Fibroblast of pulmonary artery (primary cell): ENCODE measurements at regions not wholly inside any gene's neighbourhood (a gene's known extent, or its start where the extent isn't known, plus 50 kb on each side); places are given as distances from the start of the nearest gene placed in this dataset.

Experiments
- DNase-seq: peaks from one replicate; pipeline ENCODE4 v3.0.0-alpha.2; 2010; ENCODE audit warnings: low read depth
- H3K4me3 ChIP-seq: replicated peaks from 2 replicates; pipeline ENCODE4 v1.5.1; 2011; ENCODE audit warnings: low read depth, mild to moderate bottlenecking, control low read depth, low read length, moderate library complexity
- TF ChIP-seq, protein P1 (sequence below): IDR thresholded peaks from 2 replicates; pipeline ENCODE4 v1.5.1; 2011; ENCODE audit warnings: mild to moderate bottlenecking, control low read depth, low read length, inconsistent platforms; ENCODE audit errors: missing control alignments

DNA sequence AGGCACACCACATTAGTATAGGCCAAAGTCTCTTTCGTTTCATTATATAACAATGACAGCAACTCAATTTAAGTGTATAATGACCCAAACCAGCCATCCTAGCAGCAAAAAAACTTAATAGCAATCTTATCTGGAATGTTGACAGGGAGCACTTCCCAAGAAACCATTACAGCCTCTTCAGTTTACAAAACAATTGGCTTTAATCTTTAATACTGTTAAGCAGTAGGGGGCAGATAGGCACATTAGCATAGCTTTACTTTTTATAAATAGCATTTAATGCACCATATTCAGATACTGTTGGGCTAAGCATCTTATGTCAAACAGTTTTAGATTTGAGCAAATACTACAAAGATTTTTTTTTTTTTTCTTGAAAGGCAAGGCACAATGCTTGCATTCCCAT lies 193.3 kb upstream of the MAP3K7 start:
- TF ChIP-seq, protein P1, sequence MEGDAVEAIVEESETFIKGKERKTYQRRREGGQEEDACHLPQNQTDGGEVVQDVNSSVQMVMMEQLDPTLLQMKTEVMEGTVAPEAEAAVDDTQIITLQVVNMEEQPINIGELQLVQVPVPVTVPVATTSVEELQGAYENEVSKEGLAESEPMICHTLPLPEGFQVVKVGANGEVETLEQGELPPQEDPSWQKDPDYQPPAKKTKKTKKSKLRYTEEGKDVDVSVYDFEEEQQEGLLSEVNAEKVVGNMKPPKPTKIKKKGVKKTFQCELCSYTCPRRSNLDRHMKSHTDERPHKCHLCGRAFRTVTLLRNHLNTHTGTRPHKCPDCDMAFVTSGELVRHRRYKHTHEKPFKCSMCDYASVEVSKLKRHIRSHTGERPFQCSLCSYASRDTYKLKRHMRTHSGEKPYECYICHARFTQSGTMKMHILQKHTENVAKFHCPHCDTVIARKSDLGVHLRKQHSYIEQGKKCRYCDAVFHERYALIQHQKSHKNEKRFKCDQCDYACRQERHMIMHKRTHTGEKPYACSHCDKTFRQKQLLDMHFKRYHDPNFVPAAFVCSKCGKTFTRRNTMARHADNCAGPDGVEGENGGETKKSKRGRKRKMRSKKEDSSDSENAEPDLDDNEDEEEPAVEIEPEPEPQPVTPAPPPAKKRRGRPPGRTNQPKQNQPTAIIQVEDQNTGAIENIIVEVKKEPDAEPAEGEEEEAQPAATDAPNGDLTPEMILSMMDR: no peak
- no peak overlapping the region for H3K4me3 ChIP-seq
- DNase-seq: no peak

DNA sequence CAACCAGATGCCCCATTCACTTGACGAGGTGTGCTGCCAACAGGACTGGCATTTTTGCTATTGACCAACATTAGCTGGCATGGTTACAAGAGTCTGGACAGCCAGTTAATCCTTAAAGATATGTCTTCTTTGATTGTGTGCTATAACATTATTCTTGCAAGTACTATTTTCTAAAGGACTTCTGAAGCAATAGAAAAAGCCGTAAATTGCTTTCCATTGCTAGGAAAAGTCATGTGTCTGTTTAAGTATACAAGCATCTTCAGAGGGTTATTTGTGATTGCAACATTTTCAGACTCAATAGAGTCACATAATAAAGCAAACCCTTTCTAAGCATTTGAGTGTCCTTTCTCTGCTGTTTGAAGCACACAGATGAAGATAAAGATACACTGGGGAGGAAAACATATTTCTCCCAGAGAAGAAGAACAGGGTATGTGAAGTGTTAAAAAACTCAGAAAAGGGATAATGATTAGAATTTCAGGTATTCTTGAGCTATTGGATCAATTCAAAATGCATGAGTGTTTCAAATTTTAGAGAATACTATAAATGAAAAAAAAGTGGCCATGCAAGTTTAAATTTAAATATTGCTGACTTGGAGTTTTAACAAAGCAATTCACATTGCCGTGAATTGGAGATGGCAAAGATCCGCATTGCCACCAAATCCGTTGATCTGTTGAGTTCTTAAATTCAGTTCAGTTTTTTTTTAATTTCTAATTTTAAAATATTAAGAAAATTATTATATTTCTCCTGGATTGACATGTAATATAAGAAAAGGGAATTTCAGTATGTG lies 191.7 kb upstream of the MAP3K7 start:
- no peak for DNase-seq
- TF ChIP-seq, protein P1: no peak
- no peak overlapping the region for H3K4me3 ChIP-seq

DNA sequence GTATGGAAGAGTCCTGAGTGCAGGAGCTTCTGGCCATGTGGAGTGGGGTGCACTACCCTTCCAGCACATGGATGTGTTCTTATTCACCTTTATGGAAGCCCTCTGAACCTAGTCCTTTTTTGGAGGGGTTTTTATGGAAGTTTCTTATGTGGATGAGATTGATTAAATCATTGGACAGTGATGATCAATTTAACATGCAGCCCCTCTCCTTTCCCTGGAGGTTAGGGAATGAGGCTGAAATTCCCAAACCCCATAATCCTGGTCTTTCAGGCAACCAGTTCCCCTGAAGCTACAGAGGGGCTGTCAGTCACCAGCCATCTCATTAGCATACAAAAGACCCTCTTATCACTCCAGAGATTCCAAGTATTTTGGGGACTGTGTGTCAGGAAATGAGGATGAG lies 183.9 kb upstream of the MAP3K7 start:
- no peak overlapping the region for H3K4me3 ChIP-seq
- no peak for DNase-seq
- TF ChIP-seq, protein P1: no peak

DNA sequence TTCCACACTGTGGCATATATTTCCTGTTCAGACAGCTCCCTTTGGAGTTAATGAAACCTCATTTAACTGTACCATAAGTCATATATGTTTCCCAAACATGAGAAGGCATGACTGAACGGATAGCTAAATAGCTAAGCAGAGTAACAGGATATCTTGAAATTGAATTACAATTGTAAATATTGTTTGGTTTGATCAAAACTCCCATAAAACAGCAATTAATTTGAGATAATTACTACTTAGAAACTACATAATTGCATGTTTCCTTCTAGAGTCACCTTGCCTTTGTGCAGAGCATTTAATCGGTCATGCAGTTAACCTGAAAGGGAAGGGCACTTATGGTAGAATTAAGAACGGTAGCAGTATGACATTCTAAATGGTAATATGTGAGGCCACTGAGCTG lies 179.0 kb upstream of the MAP3K7 start:
- H3K4me3 ChIP-seq: no peak overlapping the region
- no peak for DNase-seq
- TF ChIP-seq, protein P1: no peak

DNA sequence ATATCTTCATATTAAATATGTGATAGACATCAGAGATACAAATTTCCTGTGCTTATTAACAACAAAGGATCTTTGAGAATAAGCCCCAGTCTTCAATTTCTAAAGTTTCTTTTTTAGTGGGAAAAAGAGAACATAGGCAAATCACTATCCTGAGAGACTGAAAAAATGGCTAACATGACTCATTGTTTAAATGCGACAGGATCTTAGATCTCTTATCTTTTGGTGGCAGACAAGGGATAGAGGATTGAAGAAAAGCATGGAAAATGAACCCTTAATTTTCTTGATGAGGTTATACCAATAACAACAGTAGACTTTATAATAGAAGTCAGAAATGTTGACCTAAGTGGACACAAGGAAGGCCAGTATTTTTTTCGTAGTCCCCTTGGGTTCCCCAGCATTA lies 178.6 kb upstream of the MAP3K7 start:
- no peak for DNase-seq
- no peak overlapping the region for H3K4me3 ChIP-seq
- TF ChIP-seq, protein P1: no peak

DNA sequence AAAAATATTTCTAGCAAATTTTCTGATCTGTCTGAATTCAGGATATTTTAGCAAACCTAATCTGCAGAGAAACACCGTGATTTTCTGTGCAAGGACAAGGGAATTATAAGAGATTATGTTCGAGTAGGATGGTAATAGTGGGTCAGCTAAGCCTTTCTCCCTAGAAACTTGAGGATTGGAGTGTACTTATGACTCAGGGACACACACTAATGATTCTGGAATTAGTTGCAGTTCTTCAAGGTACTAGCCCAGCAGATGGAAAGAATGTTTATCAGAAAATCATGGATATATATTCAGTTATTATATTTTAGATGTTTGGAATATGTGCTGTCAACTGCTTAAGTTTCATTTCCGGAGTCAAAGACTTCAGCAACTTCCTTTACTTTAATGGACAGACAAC lies 177.1 kb upstream of the MAP3K7 start:
- DNase-seq: no peak
- H3K4me3 ChIP-seq: no peak overlapping the region
- TF ChIP-seq, protein P1: no peak

DNA sequence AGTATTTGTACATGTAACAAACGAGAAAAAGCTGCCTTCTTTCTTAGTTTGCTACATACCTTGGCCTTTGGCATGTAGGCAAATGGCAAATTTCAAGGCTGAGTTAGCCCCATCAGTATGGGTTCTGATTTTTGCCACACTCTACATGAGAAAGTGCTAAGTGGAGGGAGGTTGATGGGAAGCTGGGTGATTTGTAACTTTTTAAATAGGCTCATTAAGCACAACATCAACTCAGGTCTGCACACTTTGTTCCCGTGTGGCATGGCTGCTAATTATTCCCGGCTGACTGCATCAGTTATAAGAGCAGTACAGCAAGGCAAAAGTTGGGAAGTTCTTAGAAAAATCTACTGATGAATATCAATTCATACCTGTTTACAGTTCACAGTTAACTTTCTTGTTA lies 172.8 kb upstream of the MAP3K7 start:
- TF ChIP-seq, protein P1: no peak
- no peak overlapping the region for H3K4me3 ChIP-seq
- no peak for DNase-seq
